ENCODE measurements at regions not wholly inside any gene's neighbourhood (a gene's known extent, or its start where the extent isn't known, plus 50 kb on each side); places are given as distances from the start of the nearest gene placed in this dataset.
"Not testable (repeated sequence)": the region's sequence is repeated elsewhere in the genome, so short reads cannot be mapped to it uniquely, and the experiment has no call there.

DNA sequence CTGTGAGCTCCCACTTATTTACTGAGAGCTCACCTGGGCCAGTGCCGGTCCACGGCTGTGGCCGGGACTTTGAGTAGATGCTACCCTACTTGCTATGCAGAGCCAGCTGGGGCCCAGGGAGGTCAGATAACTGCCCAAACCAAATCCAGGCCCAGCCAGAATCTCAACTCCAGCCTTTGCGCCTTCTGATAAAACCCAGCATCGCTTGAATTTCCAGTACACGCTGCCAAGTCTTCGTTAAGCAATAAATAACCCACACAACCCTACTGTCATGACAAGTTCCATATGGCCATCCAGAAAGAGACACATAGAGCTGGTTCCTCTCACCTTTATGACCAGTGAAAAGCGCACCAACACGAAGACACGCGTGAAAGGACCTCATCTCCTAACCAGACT is 55.6 kb upstream of the SPN start:
- TF ChIP-seq, protein P1, sequence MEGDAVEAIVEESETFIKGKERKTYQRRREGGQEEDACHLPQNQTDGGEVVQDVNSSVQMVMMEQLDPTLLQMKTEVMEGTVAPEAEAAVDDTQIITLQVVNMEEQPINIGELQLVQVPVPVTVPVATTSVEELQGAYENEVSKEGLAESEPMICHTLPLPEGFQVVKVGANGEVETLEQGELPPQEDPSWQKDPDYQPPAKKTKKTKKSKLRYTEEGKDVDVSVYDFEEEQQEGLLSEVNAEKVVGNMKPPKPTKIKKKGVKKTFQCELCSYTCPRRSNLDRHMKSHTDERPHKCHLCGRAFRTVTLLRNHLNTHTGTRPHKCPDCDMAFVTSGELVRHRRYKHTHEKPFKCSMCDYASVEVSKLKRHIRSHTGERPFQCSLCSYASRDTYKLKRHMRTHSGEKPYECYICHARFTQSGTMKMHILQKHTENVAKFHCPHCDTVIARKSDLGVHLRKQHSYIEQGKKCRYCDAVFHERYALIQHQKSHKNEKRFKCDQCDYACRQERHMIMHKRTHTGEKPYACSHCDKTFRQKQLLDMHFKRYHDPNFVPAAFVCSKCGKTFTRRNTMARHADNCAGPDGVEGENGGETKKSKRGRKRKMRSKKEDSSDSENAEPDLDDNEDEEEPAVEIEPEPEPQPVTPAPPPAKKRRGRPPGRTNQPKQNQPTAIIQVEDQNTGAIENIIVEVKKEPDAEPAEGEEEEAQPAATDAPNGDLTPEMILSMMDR (IDR thresholded peaks at IDR 0.05; ENCODE audit: low read depth, low read length), result not testable (repeated sequence)
- TF ChIP-seq EZH2phosphoT487 (IDR thresholded peaks at IDR 0.05; ENCODE audit: low read depth), result not testable (repeated sequence)

Measured in OCI-LY3 (cell line).